Suprapubic skin (tissue), 4 donors: ENCODE measurements at regions not wholly inside any gene's neighbourhood (a gene's known extent, or its start where the extent isn't known, plus 50 kb on each side); places are given as distances from the start of the nearest gene placed in this dataset.

Experiments
- DNase-seq, 2 donors: peaks; one replicate each; pipeline ENCODE4 v3.0.0-alpha.2; 2019; ENCODE audit warnings: low spot score in 2 of 2
- H3K27ac ChIP-seq: fragments of 200-600 bp; sonication (generic); one replicate; pipeline ENCODE4 v1.5.1; 2019
- H3K27me3 ChIP-seq: fragments of 200-600 bp; sonication (generic); one replicate; pipeline ENCODE4 v1.5.1; 2019
- H3K36me3 ChIP-seq: fragments of 200-600 bp; sonication (generic); one replicate; pipeline ENCODE4 v1.5.1; 2019
- H3K4me1 ChIP-seq: fragments of 200-600 bp; sonication (generic); one replicate; pipeline ENCODE4 v1.5.1; 2019
- H3K4me3 ChIP-seq: fragments of 200-600 bp; sonication (generic); one replicate; pipeline ENCODE4 v1.5.1; 2019; ENCODE audit warnings: mild to moderate bottlenecking
- H3K9me3 ChIP-seq: fragments of 200-600 bp; sonication (generic); one replicate; pipeline ENCODE4 v1.5.1; 2019
- CTCF ChIP-seq, 2 donors: fragments of 200-600 bp in 1 of 2; fragments of 450-650 bp in 1 of 2; sonication (generic) in 1 of 2; IDR thresholded peaks; one replicate each; pipeline ENCODE4 v1.5.1; 2016 to 2019; ENCODE audit warnings: antibody characterized with exemption in 2 of 2, mild to moderate bottlenecking in 1 of 2, moderate library complexity in 1 of 2
- EP300 ChIP-seq: sonication (generic); formaldehyde crosslinking; IDR thresholded peaks from one replicate; pipeline ENCODE4 v1.6.1; 2017; ENCODE audit warnings: antibody characterized with exemption
- POLR2A ChIP-seq, 2 donors: fragments of 450-650 bp; IDR thresholded peaks; one replicate each; pipeline ENCODE4 v1.6.1; 2017; ENCODE audit warnings: antibody characterized with exemption in 2 of 2, mild to moderate bottlenecking in 2 of 2, moderate library complexity in 2 of 2
- POLR2AphosphoS5 ChIP-seq, 3 donors: sonication (generic); formaldehyde crosslinking; IDR thresholded peaks; one replicate each; pipeline ENCODE4 v1.6.1; 2017; ENCODE audit warnings: antibody characterized with exemption in 3 of 3
- WGBS: methylation state at CpG from one replicate; pipeline ENCODE4 v1.1.5; 2018; 5-methylcytosine and 5-hydroxymethylcytosine counted together

- no peak for TF ChIP-seq POLR2A (IDR thresholded peaks at IDR 0.05)
- no peak for TF ChIP-seq POLR2AphosphoS5 (IDR thresholded peaks at IDR 0.05)
- no peak for TF ChIP-seq CTCF (IDR thresholded peaks at IDR 0.05)
- no peak for TF ChIP-seq EP300
Observed at GRCh38 chr13:40317980-40318327, 348.5 kb downstream of the FOXO1 start.

DNA sequence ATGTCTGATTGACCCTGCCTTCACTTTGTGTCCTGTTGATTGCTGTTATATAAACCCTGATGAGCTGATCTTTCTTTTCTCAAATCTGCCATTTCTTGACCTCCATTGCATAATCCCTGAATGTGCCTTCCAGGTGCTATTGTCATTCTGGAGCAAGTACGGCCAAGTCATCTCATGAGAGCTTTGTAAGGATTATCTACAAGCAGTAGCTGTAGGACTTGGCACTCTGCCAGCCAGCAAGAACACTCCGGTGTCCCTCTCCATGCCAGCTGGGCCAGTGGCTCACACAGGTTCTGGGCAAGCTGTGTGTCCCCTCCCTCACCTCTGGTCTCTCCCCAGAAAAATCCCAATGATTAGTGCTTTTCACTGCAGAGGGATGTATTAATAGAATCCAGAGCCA, 348.1 kb downstream of the FOXO1 start:
- DNase-seq = no peak
- H3K27me3 ChIP-seq = no peaks in the 10 kb centered on the region
- H3K27ac ChIP-seq = no peak overlapping the region
- TF ChIP-seq POLR2A (IDR thresholded peaks at IDR 0.05) (no peak), CTCF (IDR thresholded peaks at IDR 0.05) (no peak), EP300 (no peak), POLR2AphosphoS5 (IDR thresholded peaks at IDR 0.05) (no peak)
- H3K36me3 ChIP-seq = no peaks in the 10 kb centered on the region
- H3K4me1 ChIP-seq = no peaks in the 10 kb centered on the region
- 50% methylated on average over 2 of the region's 2 CpGs for WGBS
- H3K9me3 ChIP-seq = no peaks in the 10 kb centered on the region
- no peak overlapping the region for H3K4me3 ChIP-seq

More at GRCh38 chr13:40317980-40318327, 348.5 kb downstream of the FOXO1 start:
- no peak for DNase-seq
- Histone ChIP-seq H3K27me3 (no peaks in the 10 kb centered on the region), H3K9me3 (no peaks in the 10 kb centered on the region), H3K4me3 (no peak overlapping the region), H3K27ac (no peak overlapping the region), H3K4me1 (no peaks in the 10 kb centered on the region), H3K36me3 (no peaks in the 10 kb centered on the region)
- 74% methylated on average over 2 of the region's 2 CpGs for WGBS

GRCh38 chr13:40319699-40320579, 346.5 kb downstream of the FOXO1 start:
- no peak for DNase-seq
- no peaks in the 10 kb centered on the region for H3K4me1 ChIP-seq
- H3K36me3 ChIP-seq = no peaks in the 10 kb centered on the region
- no peak for TF ChIP-seq EP300
- WGBS = 98% methylated on average over 3 of the region's 3 CpGs
- no peaks in the 10 kb centered on the region for H3K9me3 ChIP-seq
- no peak overlapping the region for H3K4me3 ChIP-seq
- no peak overlapping the region for H3K27ac ChIP-seq
- H3K27me3 ChIP-seq = no peaks in the 10 kb centered on the region

DNA sequence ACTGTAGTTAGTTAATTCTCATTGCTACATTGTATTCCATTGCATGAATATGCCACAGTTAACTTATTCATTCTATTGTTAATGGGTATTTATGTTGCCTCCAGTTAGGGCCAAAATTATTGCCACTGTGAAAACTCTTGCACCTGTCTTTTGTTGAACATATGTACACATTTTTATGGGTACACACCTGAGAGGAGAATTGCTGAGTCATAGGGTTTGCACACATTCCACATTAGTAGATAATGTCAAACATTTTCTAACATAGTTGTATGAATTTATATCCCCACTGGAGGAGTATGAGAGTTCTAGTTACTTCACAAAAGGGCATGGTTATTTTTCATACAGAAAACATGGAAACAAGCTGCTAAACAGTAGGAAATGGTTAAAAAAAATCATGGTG, 338.4 kb downstream of the FOXO1 start:
- Histone ChIP-seq H3K36me3 (no peaks in the 10 kb centered on the region), H3K9me3 (no peaks in the 10 kb centered on the region), H3K4me1 (no peaks in the 10 kb centered on the region), H3K4me3 (no peak overlapping the region), H3K27ac (no peak overlapping the region), H3K27me3 (no peaks in the 10 kb centered on the region)
- no peak for DNase-seq
- no peak for TF ChIP-seq POLR2AphosphoS5 (IDR thresholded peaks at IDR 0.05)
- no peak for TF ChIP-seq EP300
- no peak for TF ChIP-seq POLR2A (IDR thresholded peaks at IDR 0.05)
- no peak for TF ChIP-seq CTCF (IDR thresholded peaks at IDR 0.05)

DNA sequence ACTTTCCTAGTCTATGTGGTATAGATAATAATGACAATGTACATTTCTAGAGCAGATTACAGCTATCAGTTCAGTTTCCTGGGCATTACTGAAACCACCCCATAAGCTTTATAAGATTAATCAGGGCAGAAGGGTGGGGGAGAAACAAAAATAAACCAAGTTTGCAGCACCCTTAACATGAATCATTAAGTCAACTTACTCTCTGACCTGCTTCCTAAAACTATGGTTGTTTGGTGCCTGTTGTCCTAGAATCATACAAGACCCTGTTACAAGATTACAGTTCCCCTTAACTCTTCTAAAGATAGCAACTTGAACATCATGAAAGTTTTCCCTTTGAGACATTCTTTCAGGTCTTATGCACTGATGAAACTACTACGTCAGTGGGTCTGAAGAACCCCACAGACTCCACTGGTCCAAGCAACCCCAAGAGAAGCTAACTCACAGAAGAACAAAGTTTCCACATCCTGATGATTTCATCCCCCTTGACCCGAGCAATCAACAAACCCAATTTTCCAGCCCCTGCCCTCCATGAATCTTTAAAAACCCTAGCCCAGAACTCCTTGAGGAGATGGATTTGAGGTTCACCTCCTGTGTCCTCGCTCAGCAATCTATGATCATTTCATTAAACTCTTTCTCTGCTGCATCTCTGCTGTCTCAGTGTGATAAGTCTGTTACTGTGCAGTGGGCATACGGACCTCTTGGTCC, 336.5 kb downstream of the FOXO1 start:
- Histone ChIP-seq H3K9me3 (no peaks in the 10 kb centered on the region), H3K27me3 (no peaks in the 10 kb centered on the region), H3K27ac (no peak overlapping the region), H3K4me3 (no peak overlapping the region), H3K36me3 (no peaks in the 10 kb centered on the region), H3K4me1 (no peaks in the 10 kb centered on the region)
- 83% methylated on average over 4 of the region's 4 CpGs for WGBS
- TF ChIP-seq POLR2AphosphoS5 (IDR thresholded peaks at IDR 0.05) = no peak
- DNase-seq = no peak

GRCh38 chr13:40330950-40331349, 335.5 kb downstream of the FOXO1 start:
- no peaks in the 10 kb centered on the region for H3K9me3 ChIP-seq
- no peak overlapping the region for H3K27ac ChIP-seq
- H3K4me1 ChIP-seq = no peaks in the 10 kb centered on the region
- H3K36me3 ChIP-seq = no peaks in the 10 kb centered on the region
- 86% methylated on average over 9 of the region's 9 CpGs for WGBS
- H3K27me3 ChIP-seq = no peaks in the 10 kb centered on the region
- TF ChIP-seq CTCF (IDR thresholded peaks at IDR 0.05) (no peak), POLR2A (IDR thresholded peaks at IDR 0.05) (no peak), POLR2AphosphoS5 (IDR thresholded peaks at IDR 0.05) (no peak), EP300 (no peak)
- H3K4me3 ChIP-seq = no peak overlapping the region
- no peak for DNase-seq
